Uterus (tissue), 3 donors: ENCODE measurements at regions not wholly inside any gene's neighbourhood (a gene's known extent, or its start where the extent isn't known, plus 50 kb on each side); places are given as distances from the start of the nearest gene placed in this dataset.

Source experiments
- DNase-seq, 2 donors: peaks; one replicate each; pipeline ENCODE4 v3.0.0-alpha.2; 2019 to 2020
- H3K27ac ChIP-seq, 2 donors: fragments of 200-600 bp; sonication (generic); 1 replicate in 1 of 2; 2 replicates in 1 of 2; pipeline ENCODE4 v1.5.1; 2016 to 2018
- H3K27me3 ChIP-seq, 2 donors: fragments of 200-600 bp; sonication (generic); one replicate each; pipeline ENCODE4 v1.5.1; 2018 to 2019; ENCODE audit warnings: control low read depth in 1 of 2
- H3K36me3 ChIP-seq, 2 donors: fragments of 200-600 bp; sonication (generic); one replicate each; pipeline ENCODE4 v1.5.1; 2019; ENCODE audit warnings: control low read depth in 1 of 2
- H3K4me1 ChIP-seq, 2 donors: fragments of 200-600 bp; sonication (generic); one replicate each; pipeline ENCODE4 v1.5.1; 2018 to 2019; ENCODE audit warnings: control low read depth in 1 of 2
- H3K4me3 ChIP-seq, 2 donors: fragments of 200-600 bp; sonication (generic); 1 replicate in 1 of 2; 2 replicates in 1 of 2; pipeline ENCODE4 v1.5.1; 2018 to 2019; ENCODE audit warnings: mild to moderate bottlenecking in 1 of 2
- H3K9me3 ChIP-seq, 2 donors: fragments of 200-600 bp; sonication (generic); one replicate each; pipeline ENCODE4 v1.5.1; 2019; ENCODE audit warnings: control low read depth in 1 of 2
- POLR2A ChIP-seq, 2 donors: fragments of 450-650 bp; IDR thresholded peaks; one replicate each; pipeline ENCODE4 v1.6.1; 2016; ENCODE audit warnings: antibody characterized with exemption in 2 of 2, mild to moderate bottlenecking in 1 of 2, moderate library complexity in 1 of 2
- intact Hi-C: fragments of 100-400 bp; cut with DNase I; formaldehyde crosslinking; loops from one replicate; pipeline ENCODE4 v1.15.1; 2023; ENCODE audit warnings: low total_unique reads
- TF ChIP-seq, protein P1 (sequence below), 4 experiments: fragments of 200-600 bp in 2 of 4; fragments of 450-650 bp in 2 of 4; sonication (generic) in 2 of 4; IDR thresholded peaks; one replicate each; pipeline ENCODE4 v1.5.1; 2016 to 2019; ENCODE audit warnings: antibody characterized with exemption in 4 of 4, mild to moderate bottlenecking in 2 of 4, moderate library complexity in 1 of 4
- donor health status: DM: yes; HTN: yes; CAD: no.

DNA sequence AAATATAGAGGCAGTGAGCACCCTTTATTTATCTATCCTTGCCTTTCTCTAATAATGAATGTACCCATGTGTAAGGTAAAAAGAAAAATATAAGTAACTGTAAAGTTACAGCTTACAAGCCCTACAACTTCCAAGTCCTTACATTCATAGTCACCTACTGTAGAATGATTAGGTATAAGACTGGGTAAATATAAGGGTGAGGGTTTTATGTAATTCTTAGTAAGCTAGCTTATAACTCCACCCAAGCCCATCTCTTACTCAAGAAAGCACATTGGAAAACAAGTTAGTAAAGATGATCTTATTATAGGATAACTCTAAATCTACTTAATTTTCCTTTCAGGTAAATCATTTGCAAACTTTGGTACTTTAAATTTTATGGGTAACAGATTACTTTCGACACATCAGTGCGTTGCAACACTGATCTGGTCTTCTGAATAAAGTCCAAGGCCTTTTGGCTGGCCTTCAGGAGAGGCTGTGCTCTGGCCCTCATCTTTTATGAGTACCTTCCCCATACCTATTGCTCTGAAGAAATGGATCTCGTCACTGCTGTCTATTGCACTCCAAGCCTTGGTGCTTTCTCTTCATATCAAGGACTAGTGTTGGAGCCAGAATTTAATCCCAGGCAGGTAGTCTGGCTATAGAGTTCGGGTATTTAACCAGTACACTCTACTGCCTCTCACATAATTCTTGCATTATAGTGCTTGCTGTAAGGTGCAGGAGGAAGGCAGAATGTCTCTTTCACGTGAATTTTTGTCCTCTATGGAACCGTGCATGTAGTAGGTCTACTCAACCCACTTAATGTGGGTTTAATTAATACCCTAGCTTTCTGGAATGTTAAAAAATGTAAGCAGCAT is 443.6 kb upstream of the AR start:
- Histone ChIP-seq H3K36me3 (no peaks in the 10 kb centered on the region), H3K4me1 (no peaks in the 10 kb centered on the region), H3K4me3 (no peak overlapping the region), H3K9me3 (no peaks in the 10 kb centered on the region), H3K27me3 (no peaks in the 10 kb centered on the region), H3K27ac (no peak overlapping the region)
- intact Hi-C loops: no loop called here
- no peak for DNase-seq
- no peak for TF ChIP-seq POLR2A (IDR thresholded peaks at IDR 0.05)
- TF ChIP-seq, protein P1, sequence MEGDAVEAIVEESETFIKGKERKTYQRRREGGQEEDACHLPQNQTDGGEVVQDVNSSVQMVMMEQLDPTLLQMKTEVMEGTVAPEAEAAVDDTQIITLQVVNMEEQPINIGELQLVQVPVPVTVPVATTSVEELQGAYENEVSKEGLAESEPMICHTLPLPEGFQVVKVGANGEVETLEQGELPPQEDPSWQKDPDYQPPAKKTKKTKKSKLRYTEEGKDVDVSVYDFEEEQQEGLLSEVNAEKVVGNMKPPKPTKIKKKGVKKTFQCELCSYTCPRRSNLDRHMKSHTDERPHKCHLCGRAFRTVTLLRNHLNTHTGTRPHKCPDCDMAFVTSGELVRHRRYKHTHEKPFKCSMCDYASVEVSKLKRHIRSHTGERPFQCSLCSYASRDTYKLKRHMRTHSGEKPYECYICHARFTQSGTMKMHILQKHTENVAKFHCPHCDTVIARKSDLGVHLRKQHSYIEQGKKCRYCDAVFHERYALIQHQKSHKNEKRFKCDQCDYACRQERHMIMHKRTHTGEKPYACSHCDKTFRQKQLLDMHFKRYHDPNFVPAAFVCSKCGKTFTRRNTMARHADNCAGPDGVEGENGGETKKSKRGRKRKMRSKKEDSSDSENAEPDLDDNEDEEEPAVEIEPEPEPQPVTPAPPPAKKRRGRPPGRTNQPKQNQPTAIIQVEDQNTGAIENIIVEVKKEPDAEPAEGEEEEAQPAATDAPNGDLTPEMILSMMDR (IDR thresholded peaks at IDR 0.05): no peak

DNA sequence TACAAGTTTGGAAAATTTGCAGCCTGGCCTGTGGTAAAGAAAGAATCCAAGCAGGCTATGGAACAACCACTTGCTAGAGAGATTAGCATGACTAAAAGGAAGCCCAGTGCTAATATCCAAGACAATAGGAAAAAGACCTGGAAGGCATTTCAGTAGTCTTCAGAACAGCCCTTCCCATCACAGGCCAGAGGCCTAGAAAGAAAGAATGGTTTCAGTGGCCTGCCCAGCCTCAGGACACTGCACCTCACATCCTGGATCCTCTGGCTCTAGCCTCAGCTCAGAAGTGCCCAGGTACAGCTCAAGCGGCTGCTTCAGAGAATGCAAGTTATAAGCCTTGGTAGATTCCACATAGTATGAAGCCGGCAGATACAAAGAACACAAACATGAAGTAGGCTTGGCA is 449.8 kb upstream of the AR start:
- no peak overlapping the region for H3K4me3 ChIP-seq
- no peaks in the 10 kb centered on the region for H3K36me3 ChIP-seq
- H3K27me3 ChIP-seq: no peaks in the 10 kb centered on the region
- DNase-seq: no peak
- no peaks in the 10 kb centered on the region for H3K9me3 ChIP-seq
- H3K4me1 ChIP-seq: no peaks in the 10 kb centered on the region
- H3K27ac ChIP-seq: no peak overlapping the region
- intact Hi-C loops: no loop called here
- TF ChIP-seq, protein P1 (IDR thresholded peaks at IDR 0.05): no peak
- no peak for TF ChIP-seq POLR2A (IDR thresholded peaks at IDR 0.05)

DNA sequence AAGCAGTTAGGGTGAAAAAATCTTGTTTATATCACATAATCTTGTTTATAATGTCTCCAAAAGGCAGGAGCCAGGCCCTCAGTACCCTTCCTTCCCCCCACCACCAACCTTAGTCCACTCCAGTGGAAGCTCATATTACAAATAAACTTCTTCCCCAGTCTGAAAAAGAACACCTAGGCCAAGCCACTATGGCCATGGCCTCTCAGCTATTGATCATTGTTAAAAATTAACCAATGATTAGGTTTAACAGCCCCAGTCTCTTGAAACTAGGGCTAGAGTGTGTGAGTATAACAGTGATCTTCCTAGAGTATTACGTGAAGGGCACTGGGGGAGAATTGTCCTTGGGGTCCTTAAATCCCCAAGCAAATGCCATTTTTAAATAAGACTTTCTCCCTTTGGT is 411.9 kb upstream of the EDA2R start:
- Histone ChIP-seq H3K4me3 (no peak overlapping the region), H3K27ac (no peak overlapping the region), H3K36me3 (no peaks in the 10 kb centered on the region), H3K27me3 (no peaks in the 10 kb centered on the region), H3K9me3 (no peaks in the 10 kb centered on the region), H3K4me1 (no peaks in the 10 kb centered on the region)
- intact Hi-C loops: no loop called here
- TF ChIP-seq, protein P1 (IDR thresholded peaks at IDR 0.05): no peak
- TF ChIP-seq POLR2A (IDR thresholded peaks at IDR 0.05): no peak
- no peak for DNase-seq

- H3K4me1 ChIP-seq: no peaks in the 10 kb centered on the region
- no peak overlapping the region for H3K4me3 ChIP-seq
- TF ChIP-seq, protein P1 (IDR thresholded peaks at IDR 0.05): no peak
- TF ChIP-seq POLR2A (IDR thresholded peaks at IDR 0.05): no peak
- DNase-seq: no peak
- no peaks in the 10 kb centered on the region for H3K36me3 ChIP-seq
- no peaks in the 10 kb centered on the region for H3K9me3 ChIP-seq
- no peaks in the 10 kb centered on the region for H3K27me3 ChIP-seq
- intact Hi-C loops: no loop called here
- H3K27ac ChIP-seq: no peak overlapping the region
Observed at GRCh38 chrX:67044866-67045265, 406.0 kb upstream of the EDA2R start.

GRCh38 chrX:67044029-67044653 is 405.3 kb upstream of the EDA2R start:
- no peaks in the 10 kb centered on the region for H3K27me3 ChIP-seq
- H3K4me1 ChIP-seq: no peaks in the 10 kb centered on the region
- no peak for TF ChIP-seq POLR2A (IDR thresholded peaks at IDR 0.05)
- TF ChIP-seq, protein P1 (IDR thresholded peaks at IDR 0.05): no peak
- DNase-seq: no peak
- H3K9me3 ChIP-seq: no peaks in the 10 kb centered on the region
- intact Hi-C loops: no loop called here
- no peaks in the 10 kb centered on the region for H3K36me3 ChIP-seq
- no peak overlapping the region for H3K27ac ChIP-seq
- H3K4me3 ChIP-seq: no peak overlapping the region
